Hepatocyte (in vitro differentiated cells): ENCODE measurements at regions not wholly inside any gene's neighbourhood (a gene's known extent, or its start where the extent isn't known, plus 50 kb on each side); places are given as distances from the start of the nearest gene placed in this dataset.

Experiments
- DNase-seq: peaks from one replicate; pipeline ENCODE4 v3.0.0-alpha.2; 2016; ENCODE audit warnings: low spot score
- H2AFZ ChIP-seq: fragments of 200-600 bp; sonication (generic); 2 replicates; pipeline ENCODE4 v1.6.0; 2016; ENCODE audit warnings: antibody characterized with exemption, mild to moderate bottlenecking
- H3K27ac ChIP-seq: fragments of 200-600 bp; sonication (generic); 2 replicates; pipeline ENCODE4 v1.5.1; 2016; ENCODE audit warnings: mild to moderate bottlenecking
- H3K27me3 ChIP-seq: fragments of 200-600 bp; sonication (generic); 2 replicates; pipeline ENCODE4 v1.6.1; 2016
- H3K36me3 ChIP-seq: fragments of 200-600 bp; sonication (generic); replicated peaks from 2 replicates; pipeline ENCODE4 v1.5.1; 2016; ENCODE audit warnings: low read depth; ENCODE audit not compliant: insufficient read depth
- H3K4me1 ChIP-seq: fragments of 200-600 bp; sonication (generic); 2 replicates; pipeline ENCODE4 v1.5.1; 2016; ENCODE audit warnings: mild to moderate bottlenecking, moderate library complexity; ENCODE audit not compliant: insufficient read depth
- H3K4me2 ChIP-seq: fragments of 200-600 bp; sonication (generic); 2 replicates; pipeline ENCODE4 v1.6.0; 2016
- H3K4me3 ChIP-seq: fragments of 200-600 bp; sonication (generic); 2 replicates; pipeline ENCODE4 v1.5.1; 2016; ENCODE audit warnings: mild to moderate bottlenecking
- H3K79me2 ChIP-seq: fragments of 200-600 bp; sonication (generic); 2 replicates; pipeline ENCODE4 v1.6.0; 2017; ENCODE audit warnings: mild to moderate bottlenecking
- H3K9me2 ChIP-seq: fragments of 200-600 bp; sonication (generic); replicated peaks from 2 replicates; pipeline ENCODE4 v1.6.0; 2017; ENCODE audit warnings: mild to moderate bottlenecking; ENCODE audit not compliant: insufficient read depth
- H3K9me3 ChIP-seq: fragments of 200-600 bp; sonication (generic); 2 replicates; pipeline ENCODE4 v1.5.1; 2016; ENCODE audit warnings: low read depth, mild to moderate bottlenecking
- H4K20me1 ChIP-seq: fragments of 200-600 bp; sonication (generic); 2 replicates; pipeline ENCODE4 v1.6.0; 2016; ENCODE audit warnings: mild to moderate bottlenecking; ENCODE audit not compliant: insufficient read depth, poor library complexity, severe bottlenecking
- CTCF ChIP-seq: fragments of 200-600 bp; sonication (generic); IDR thresholded peaks from 2 replicates; pipeline ENCODE4 v1.5.1; 2016; ENCODE audit warnings: antibody characterized with exemption, mild to moderate bottlenecking; ENCODE audit not compliant: poor library complexity
- EZH2 ChIP-seq: fragments of 200-600 bp; sonication (generic); IDR thresholded peaks from 2 replicates; pipeline ENCODE4 v1.6.1; 2016; ENCODE audit warnings: antibody characterized with exemption, mild to moderate bottlenecking, borderline replicate concordance
- EZH2phosphoT487 ChIP-seq: fragments of 200-600 bp; sonication (generic); IDR thresholded peaks from one replicate; pipeline ENCODE4 v1.6.1; 2018; ENCODE audit warnings: antibody characterized with exemption, mild to moderate bottlenecking, low read depth, moderate library complexity; ENCODE audit not compliant: unreplicated experiment, severe bottlenecking
- WGBS: methylation state at CpG from one replicate; pipeline ENCODE4 v1.1.6; 2016; ENCODE audit warnings: low lambda C conversion rate; ENCODE audit errors: missing lambda C conversion rate; 5-methylcytosine and 5-hydroxymethylcytosine counted together

- WGBS: 96% methylated on average over 3 of the region's 3 CpGs
- Histone ChIP-seq H3K4me3 (no peak overlapping the region), H3K4me2 (no peak overlapping the region), H3K27ac (no peak overlapping the region), H3K27me3 (no peaks in the 10 kb centered on the region), H4K20me1 (no peaks in the 10 kb centered on the region), H3K9me3 (no peaks in the 10 kb centered on the region), H3K9me2 (no peaks in the 10 kb centered on the region), H3K36me3 (no peaks in the 10 kb centered on the region), H3K4me1 (no peaks in the 10 kb centered on the region), H2AFZ (no peak overlapping the region), H3K79me2 (no peaks in the 10 kb centered on the region)
- no peak for TF ChIP-seq EZH2
- no peak for TF ChIP-seq EZH2phosphoT487
- TF ChIP-seq CTCF: no peak
- DNase-seq: no peak
These were observed 168.5 kb downstream of the CYB561 start for GRCh38 chr17:63277629-63278028.

GRCh38 chr17:63278728-63279442 is 167.2 kb downstream of the CYB561 start:
- Histone ChIP-seq H3K36me3 (no peaks in the 10 kb centered on the region), H3K9me3 (no peaks in the 10 kb centered on the region), H3K79me2 (no peaks in the 10 kb centered on the region), H3K27me3 (no peaks in the 10 kb centered on the region), H3K4me1 (no peaks in the 10 kb centered on the region), H3K9me2 (no peaks in the 10 kb centered on the region), H2AFZ (no peak overlapping the region), H3K4me3 (no peak overlapping the region), H3K27ac (no peak overlapping the region), H3K4me2 (no peak overlapping the region), H4K20me1 (no peaks in the 10 kb centered on the region)
- no peak for TF ChIP-seq EZH2phosphoT487
- TF ChIP-seq EZH2: no peak
- no peak for TF ChIP-seq CTCF
- WGBS: 95% methylated on average over 2 of the region's 2 CpGs
- DNase-seq: no peak

GRCh38 chr17:63279498-63280230 is 166.4 kb downstream of the CYB561 start:
- 92% methylated on average over 2 of the region's 2 CpGs for WGBS
- H3K36me3 ChIP-seq: no peaks in the 10 kb centered on the region
- no peaks in the 10 kb centered on the region for H3K9me3 ChIP-seq
- no peaks in the 10 kb centered on the region for H3K79me2 ChIP-seq
- H3K4me2 ChIP-seq: no peak overlapping the region
- H3K27me3 ChIP-seq: no peaks in the 10 kb centered on the region
- H3K27ac ChIP-seq: no peak overlapping the region
- TF ChIP-seq EZH2phosphoT487: no peak
- TF ChIP-seq CTCF: no peak
- TF ChIP-seq EZH2: no peak
- no peak for DNase-seq
- no peaks in the 10 kb centered on the region for H4K20me1 ChIP-seq
- no peak overlapping the region for H3K4me3 ChIP-seq
- no peaks in the 10 kb centered on the region for H3K9me2 ChIP-seq
- H2AFZ ChIP-seq: no peak overlapping the region
- H3K4me1 ChIP-seq: no peaks in the 10 kb centered on the region
